ENCODE measurements at regions not wholly inside any gene's neighbourhood (a gene's known extent, or its start where the extent isn't known, plus 50 kb on each side); places are given as distances from the start of the nearest gene placed in this dataset.

GRCh38 chr3:36011791-36012190 is 368.5 kb upstream of the STAC start:
- Histone ChIP-seq H3K4me3 (ENCODE audit: low read depth, low read length) (no peak overlapping the region), H3K36me3 (ENCODE audit: control insufficient read depth, insufficient read depth, low read length) (no peaks in the 10 kb centered on the region), H3K27me3 (ENCODE audit: control insufficient read depth, insufficient read depth, low read length) (no peaks in the 10 kb centered on the region)
- POLR2A ChIA-PET: no interaction called here
- DNase-seq (ENCODE audit: low read depth): no peak
- CTCF ChIA-PET: interaction anchor here (0.6 kb wide), 1 partner anchor 45 kb away, joined by 3 read pairs; no protein-coding TSS in a partner anchor
- no peak for TF ChIP-seq CTCF (IDR thresholded peaks at IDR 0.05; ENCODE audit: insufficient read depth, low read depth, low read length)

- Histone ChIP-seq H3K27me3 (ENCODE audit: control insufficient read depth, insufficient read depth, low read length) (no peaks in the 10 kb centered on the region), H3K4me3 (ENCODE audit: low read depth, low read length) (no peak overlapping the region), H3K36me3 (ENCODE audit: control insufficient read depth, insufficient read depth, low read length) (no peaks in the 10 kb centered on the region)
- no peak for DNase-seq (ENCODE audit: low read depth)
- CTCF ChIA-PET: no interaction called here
- POLR2A ChIA-PET: no interaction called here
- no peak for TF ChIP-seq CTCF (IDR thresholded peaks at IDR 0.05; ENCODE audit: insufficient read depth, low read depth, low read length)
Observed at GRCh38 chr3:36013425-36013824, 366.9 kb upstream of the STAC start.

GRCh38 chr3:36025232-36025631 is 355.1 kb upstream of the STAC start:
- no peaks in the 10 kb centered on the region for H3K27me3 ChIP-seq (ENCODE audit: control insufficient read depth, insufficient read depth, low read length)
- ChIA-PET CTCF (no interaction called here), POLR2A (no interaction called here)
- no peak overlapping the region for H3K4me3 ChIP-seq (ENCODE audit: low read depth, low read length)
- DNase-seq (ENCODE audit: low read depth): no peak
- no peaks in the 10 kb centered on the region for H3K36me3 ChIP-seq (ENCODE audit: control insufficient read depth, insufficient read depth, low read length)
- TF ChIP-seq CTCF (IDR thresholded peaks at IDR 0.05; ENCODE audit: insufficient read depth, low read depth, low read length): no peak

GRCh38 chr3:36032180-36033047 is 347.9 kb upstream of the STAC start:
- TF ChIP-seq CTCF (IDR thresholded peaks at IDR 0.05; ENCODE audit: insufficient read depth, low read depth, low read length): no peak
- DNase-seq (ENCODE audit: low read depth): no peak
- CTCF ChIA-PET: no interaction called here
- H3K4me3 ChIP-seq (ENCODE audit: low read depth, low read length): no peak overlapping the region
- no peaks in the 10 kb centered on the region for H3K36me3 ChIP-seq (ENCODE audit: control insufficient read depth, insufficient read depth, low read length)
- H3K27me3 ChIP-seq (ENCODE audit: control insufficient read depth, insufficient read depth, low read length): no peaks in the 10 kb centered on the region
- POLR2A ChIA-PET: no interaction called here

GRCh38 chr3:36058404-36059030 is 321.8 kb upstream of the STAC start:
- ChIA-PET POLR2A (no interaction called here), CTCF (no interaction called here)
- no peak for DNase-seq (ENCODE audit: low read depth)

More at GRCh38 chr3:36058404-36059030, 321.8 kb upstream of the STAC start:
- Histone ChIP-seq H3K4me3 (ENCODE audit: low read depth, low read length) (no peak overlapping the region), H3K27me3 (ENCODE audit: control insufficient read depth, insufficient read depth, low read length) (no peaks in the 10 kb centered on the region), H3K36me3 (ENCODE audit: control insufficient read depth, insufficient read depth, low read length) (no peaks in the 10 kb centered on the region)
- TF ChIP-seq CTCF (IDR thresholded peaks at IDR 0.05; ENCODE audit: insufficient read depth, low read depth, low read length): no peak
